ENCODE measurements at regions not wholly inside any gene's neighbourhood (a gene's known extent, or its start where the extent isn't known, plus 50 kb on each side); places are given as distances from the start of the nearest gene placed in this dataset.
"Not testable (repeated sequence)": the region's sequence is repeated elsewhere in the genome, so short reads cannot be mapped to it uniquely, and the experiment has no call there.

DNA sequence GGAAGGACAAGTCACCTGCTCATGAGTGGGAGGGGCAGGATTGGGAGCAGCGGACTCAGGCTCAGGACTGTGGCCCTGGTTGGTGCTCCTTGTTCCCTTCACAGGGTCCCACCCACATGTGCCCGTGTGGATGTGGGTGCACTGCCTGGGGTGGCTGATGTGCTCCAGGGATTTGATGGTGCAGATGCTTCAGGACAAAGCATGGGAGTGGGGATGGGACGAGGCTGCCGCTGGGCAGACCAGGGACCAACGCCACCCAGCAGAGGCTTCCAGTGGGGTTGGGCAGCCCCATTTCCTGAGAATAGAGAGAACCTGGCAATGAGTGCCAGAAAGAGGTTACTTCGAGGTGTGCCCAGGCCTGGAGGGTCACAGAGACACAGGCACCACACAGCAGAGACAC lies 65.5 kb upstream of the IGLL5 start:
- Histone ChIP-seq H3K4me2 (ENCODE audit: low read length) (no peak overlapping the region), H4K20me1 (ENCODE audit: insufficient read depth) (no peaks in the 10 kb centered on the region), H3K9ac (ENCODE audit: low read length) (no peak overlapping the region), H3K27ac (ENCODE audit: low read length) (no peak overlapping the region), H3K4me3 (ENCODE audit: low read length) (no peak overlapping the region), H3K27me3 (ENCODE audit: insufficient read depth, low read depth, low read length) (no peaks in the 10 kb centered on the region), H3K9me3 (ENCODE audit: low read length) (no peaks in the 10 kb centered on the region), H2AFZ (ENCODE audit: low read depth, low read length) (no peak overlapping the region), H3K36me3 (ENCODE audit: insufficient read depth, low read length) (no peaks in the 10 kb centered on the region), H3F3A (ENCODE audit: insufficient read depth, low read length, poor library complexity, severe bottlenecking) (no peaks in the 10 kb centered on the region), H3K79me2 (replicated peaks; ENCODE audit: insufficient read depth, low read length) (no peaks in the 10 kb centered on the region), H3K9me2 (ENCODE audit: insufficient read depth, low read length) (no peaks in the 10 kb centered on the region)
- TF ChIP-seq EZH2 (IDR thresholded peaks at IDR 0.05; ENCODE audit: borderline replicate concordance, insufficient read depth, low read length, poor library complexity, severe bottlenecking) (no peak), EP300 (conservative IDR thresholded peaks at IDR 0.05; ENCODE audit: poor library complexity, severe bottlenecking) (no peak), RAD21 (conservative IDR thresholded peaks at IDR 0.05) (no peak), SMC3 (conservative IDR thresholded peaks at IDR 0.05; ENCODE audit: poor library complexity) (no peak), TAF1 (IDR thresholded peaks at IDR 0.05; ENCODE audit: low read depth) (no peak), POLR2AphosphoS5 (IDR thresholded peaks at IDR 0.05) (no peak), MXI1 (conservative IDR thresholded peaks at IDR 0.05; ENCODE audit: poor library complexity, severe bottlenecking) (no peak)
- TF ChIP-seq, protein P1, sequence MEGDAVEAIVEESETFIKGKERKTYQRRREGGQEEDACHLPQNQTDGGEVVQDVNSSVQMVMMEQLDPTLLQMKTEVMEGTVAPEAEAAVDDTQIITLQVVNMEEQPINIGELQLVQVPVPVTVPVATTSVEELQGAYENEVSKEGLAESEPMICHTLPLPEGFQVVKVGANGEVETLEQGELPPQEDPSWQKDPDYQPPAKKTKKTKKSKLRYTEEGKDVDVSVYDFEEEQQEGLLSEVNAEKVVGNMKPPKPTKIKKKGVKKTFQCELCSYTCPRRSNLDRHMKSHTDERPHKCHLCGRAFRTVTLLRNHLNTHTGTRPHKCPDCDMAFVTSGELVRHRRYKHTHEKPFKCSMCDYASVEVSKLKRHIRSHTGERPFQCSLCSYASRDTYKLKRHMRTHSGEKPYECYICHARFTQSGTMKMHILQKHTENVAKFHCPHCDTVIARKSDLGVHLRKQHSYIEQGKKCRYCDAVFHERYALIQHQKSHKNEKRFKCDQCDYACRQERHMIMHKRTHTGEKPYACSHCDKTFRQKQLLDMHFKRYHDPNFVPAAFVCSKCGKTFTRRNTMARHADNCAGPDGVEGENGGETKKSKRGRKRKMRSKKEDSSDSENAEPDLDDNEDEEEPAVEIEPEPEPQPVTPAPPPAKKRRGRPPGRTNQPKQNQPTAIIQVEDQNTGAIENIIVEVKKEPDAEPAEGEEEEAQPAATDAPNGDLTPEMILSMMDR (IDR thresholded peaks at IDR 0.05; ENCODE audit: poor library complexity, severe bottlenecking), result no peak
- TF ChIP-seq, protein P2, sequence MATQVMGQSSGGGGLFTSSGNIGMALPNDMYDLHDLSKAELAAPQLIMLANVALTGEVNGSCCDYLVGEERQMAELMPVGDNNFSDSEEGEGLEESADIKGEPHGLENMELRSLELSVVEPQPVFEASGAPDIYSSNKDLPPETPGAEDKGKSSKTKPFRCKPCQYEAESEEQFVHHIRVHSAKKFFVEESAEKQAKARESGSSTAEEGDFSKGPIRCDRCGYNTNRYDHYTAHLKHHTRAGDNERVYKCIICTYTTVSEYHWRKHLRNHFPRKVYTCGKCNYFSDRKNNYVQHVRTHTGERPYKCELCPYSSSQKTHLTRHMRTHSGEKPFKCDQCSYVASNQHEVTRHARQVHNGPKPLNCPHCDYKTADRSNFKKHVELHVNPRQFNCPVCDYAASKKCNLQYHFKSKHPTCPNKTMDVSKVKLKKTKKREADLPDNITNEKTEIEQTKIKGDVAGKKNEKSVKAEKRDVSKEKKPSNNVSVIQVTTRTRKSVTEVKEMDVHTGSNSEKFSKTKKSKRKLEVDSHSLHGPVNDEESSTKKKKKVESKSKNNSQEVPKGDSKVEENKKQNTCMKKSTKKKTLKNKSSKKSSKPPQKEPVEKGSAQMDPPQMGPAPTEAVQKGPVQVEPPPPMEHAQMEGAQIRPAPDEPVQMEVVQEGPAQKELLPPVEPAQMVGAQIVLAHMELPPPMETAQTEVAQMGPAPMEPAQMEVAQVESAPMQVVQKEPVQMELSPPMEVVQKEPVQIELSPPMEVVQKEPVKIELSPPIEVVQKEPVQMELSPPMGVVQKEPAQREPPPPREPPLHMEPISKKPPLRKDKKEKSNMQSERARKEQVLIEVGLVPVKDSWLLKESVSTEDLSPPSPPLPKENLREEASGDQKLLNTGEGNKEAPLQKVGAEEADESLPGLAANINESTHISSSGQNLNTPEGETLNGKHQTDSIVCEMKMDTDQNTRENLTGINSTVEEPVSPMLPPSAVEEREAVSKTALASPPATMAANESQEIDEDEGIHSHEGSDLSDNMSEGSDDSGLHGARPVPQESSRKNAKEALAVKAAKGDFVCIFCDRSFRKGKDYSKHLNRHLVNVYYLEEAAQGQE (IDR thresholded peaks at IDR 0.05; ENCODE audit: borderline replicate concordance), result no peak

DNA sequence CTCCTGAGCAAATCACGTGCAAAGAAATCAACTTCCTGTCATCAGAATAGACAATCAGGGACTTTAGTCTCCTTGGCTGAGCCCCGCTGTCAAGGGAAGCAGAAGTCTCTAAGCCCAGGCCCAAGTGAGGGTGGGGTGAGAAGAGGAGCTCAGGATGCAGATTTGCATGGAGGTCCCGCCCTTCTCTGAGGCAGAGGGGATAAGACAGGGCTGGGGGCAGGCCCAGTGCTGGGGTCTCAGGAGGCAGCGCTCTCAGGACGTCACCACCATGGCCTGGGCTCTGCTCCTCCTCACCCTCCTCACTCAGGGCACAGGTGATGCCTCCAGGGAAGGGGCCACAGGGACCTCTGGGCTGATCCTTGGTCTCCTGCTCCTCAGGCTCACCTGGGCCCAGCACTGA lies 65.1 kb upstream of the IGLL5 start:
- not testable (repeated sequence) for H3K9me2 ChIP-seq (ENCODE audit: insufficient read depth, low read length); H3K79me2 ChIP-seq (replicated peaks; ENCODE audit: insufficient read depth, low read length); H3K36me3 ChIP-seq (ENCODE audit: insufficient read depth, low read length); H3K27ac ChIP-seq (ENCODE audit: low read length); H2AFZ ChIP-seq (ENCODE audit: low read depth, low read length); H4K20me1 ChIP-seq (ENCODE audit: insufficient read depth); H3K27me3 ChIP-seq (ENCODE audit: insufficient read depth, low read depth, low read length); H3K4me3 ChIP-seq (ENCODE audit: low read length); H3F3A ChIP-seq (ENCODE audit: insufficient read depth, low read length, poor library complexity, severe bottlenecking); H3K9me3 ChIP-seq (ENCODE audit: low read length); H3K9ac ChIP-seq (ENCODE audit: low read length); H3K4me2 ChIP-seq (ENCODE audit: low read length)

GRCh38 chr22:22823131-22823810 lies 64.3 kb upstream of the IGLL5 start:
- H3K36me3 ChIP-seq (ENCODE audit: insufficient read depth, low read length), result no peaks in the 10 kb centered on the region
- H3K9me3 ChIP-seq (ENCODE audit: low read length), result no peaks in the 10 kb centered on the region
- no peaks in the 10 kb centered on the region for H3K27me3 ChIP-seq (ENCODE audit: insufficient read depth, low read depth, low read length)
- H3K4me3 ChIP-seq (ENCODE audit: low read length), result no peak overlapping the region
- no peak overlapping the region for H3K27ac ChIP-seq (ENCODE audit: low read length)
- H3K79me2 ChIP-seq (replicated peaks; ENCODE audit: insufficient read depth, low read length), result no peaks in the 10 kb centered on the region
- no peaks in the 10 kb centered on the region for H3K9me2 ChIP-seq (ENCODE audit: insufficient read depth, low read length)
- H3F3A ChIP-seq (ENCODE audit: insufficient read depth, low read length, poor library complexity, severe bottlenecking), result no peaks in the 10 kb centered on the region
- no peak overlapping the region for H3K9ac ChIP-seq (ENCODE audit: low read length)
- TF ChIP-seq, protein P1 (IDR thresholded peaks at IDR 0.05; ENCODE audit: poor library complexity, severe bottlenecking), result no peak
- TF ChIP-seq POLR2AphosphoS5 (IDR thresholded peaks at IDR 0.05), result no peak
- TF ChIP-seq TAF1 (IDR thresholded peaks at IDR 0.05; ENCODE audit: low read depth), result no peak
- TF ChIP-seq RAD21 (conservative IDR thresholded peaks at IDR 0.05), result no peak
- TF ChIP-seq, protein P2 (IDR thresholded peaks at IDR 0.05; ENCODE audit: borderline replicate concordance), result no peak
- no peak for TF ChIP-seq EP300 (conservative IDR thresholded peaks at IDR 0.05; ENCODE audit: poor library complexity, severe bottlenecking)
- TF ChIP-seq EZH2 (IDR thresholded peaks at IDR 0.05; ENCODE audit: borderline replicate concordance, insufficient read depth, low read length, poor library complexity, severe bottlenecking), result no peak
- no peak for TF ChIP-seq MXI1 (conservative IDR thresholded peaks at IDR 0.05; ENCODE audit: poor library complexity, severe bottlenecking)
- TF ChIP-seq SMC3 (conservative IDR thresholded peaks at IDR 0.05; ENCODE audit: poor library complexity), result no peak
- no peaks in the 10 kb centered on the region for H4K20me1 ChIP-seq (ENCODE audit: insufficient read depth)
- H2AFZ ChIP-seq (ENCODE audit: low read depth, low read length), result no peak overlapping the region
- H3K4me2 ChIP-seq (ENCODE audit: low read length), result no peak overlapping the region

Data from neural cell (in vitro differentiated cells).